Fibroblast of skin of scalp (primary cell): ENCODE measurements at regions not wholly inside any gene's neighbourhood (a gene's known extent, or its start where the extent isn't known, plus 50 kb on each side); places are given as distances from the start of the nearest gene placed in this dataset.
A peak's percentile ranks its signal among the peaks of the same experiment; 100 is the strongest.
"Not testable (repeated sequence)": the region's sequence is repeated elsewhere in the genome, so short reads cannot be mapped to it uniquely, and the experiment has no call there.

Source experiments
- DNase-seq: peaks from one replicate; pipeline ENCODE4 v3.0.0-alpha.2; 2013

DNA sequence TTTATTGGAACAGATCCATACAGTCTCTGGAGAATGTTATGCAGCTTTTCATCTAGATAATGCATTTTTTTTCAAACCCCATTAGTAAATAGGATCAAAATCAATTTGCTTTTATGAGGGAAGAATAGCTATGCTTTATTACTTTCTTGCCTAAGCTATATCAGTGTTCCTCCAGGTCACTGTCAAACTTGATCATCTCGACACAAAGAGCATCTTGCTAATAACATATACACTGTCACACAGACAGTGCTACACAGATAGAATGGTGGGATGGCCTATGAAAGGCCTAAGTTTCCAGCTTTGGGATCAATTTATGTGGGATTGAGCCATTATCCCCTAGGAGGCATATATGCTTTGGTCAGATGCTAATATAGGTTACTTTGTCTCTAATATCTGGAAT lies 862.9 kb upstream of the SPRY2 start:
- no peak for DNase-seq

DNA sequence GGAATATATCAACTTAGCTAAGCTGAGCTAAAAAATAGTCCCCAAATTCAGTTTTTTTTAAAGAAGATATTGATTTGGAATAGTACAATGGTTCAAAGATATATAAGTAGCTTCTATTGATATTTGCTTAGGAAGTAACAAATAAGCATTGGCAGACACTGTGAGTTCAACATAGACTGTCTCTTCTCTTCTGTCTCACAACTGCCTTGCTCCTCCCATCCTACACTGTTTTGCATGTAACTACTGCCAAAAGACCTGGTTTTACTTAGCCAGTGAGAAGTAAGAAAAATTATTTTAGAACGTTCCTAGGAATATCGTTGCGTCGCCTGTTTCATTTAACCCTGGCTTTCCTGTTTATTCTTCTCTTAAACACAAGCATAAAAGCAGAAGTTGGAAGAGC lies 859.0 kb upstream of the SPRY2 start:
- no peak for DNase-seq

DNA sequence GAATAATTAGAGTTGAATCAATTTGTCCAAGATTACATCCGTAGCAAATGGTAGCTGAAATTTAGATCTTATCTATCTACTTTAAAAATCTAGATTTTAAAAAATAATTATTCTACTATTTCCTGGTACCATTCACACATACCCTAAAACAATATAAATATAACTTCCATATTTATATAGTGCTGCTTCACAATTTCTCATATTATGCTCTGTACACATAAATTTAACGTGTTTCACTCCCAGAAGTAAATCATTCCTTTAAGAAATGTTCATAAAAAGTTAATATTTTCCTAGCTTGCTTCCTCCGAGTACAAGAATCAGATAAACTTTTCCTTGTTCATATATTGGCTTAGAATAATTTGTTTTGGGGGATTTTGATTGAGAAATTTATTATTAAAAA lies 857.0 kb upstream of the SPRY2 start:
- no peak for DNase-seq

DNA sequence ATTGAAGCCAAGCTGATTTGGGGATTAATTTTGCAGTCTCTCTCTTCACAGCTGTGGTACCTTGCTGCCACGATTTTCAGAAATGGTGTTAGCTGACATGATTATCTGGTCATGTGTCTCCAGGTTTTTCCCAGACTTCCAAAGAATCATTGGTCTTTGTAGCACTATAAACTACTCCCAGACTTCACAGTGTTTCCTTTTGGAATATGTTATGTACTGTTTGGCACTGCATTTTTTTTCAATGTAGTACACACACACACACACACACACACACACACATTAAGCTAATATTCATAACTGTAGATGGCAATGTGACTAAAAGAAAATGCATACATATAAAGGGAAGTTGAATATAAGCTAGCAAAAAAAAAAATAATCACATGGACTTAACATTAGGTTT lies 856.6 kb upstream of the SPRY2 start:
- no peak for DNase-seq

DNA sequence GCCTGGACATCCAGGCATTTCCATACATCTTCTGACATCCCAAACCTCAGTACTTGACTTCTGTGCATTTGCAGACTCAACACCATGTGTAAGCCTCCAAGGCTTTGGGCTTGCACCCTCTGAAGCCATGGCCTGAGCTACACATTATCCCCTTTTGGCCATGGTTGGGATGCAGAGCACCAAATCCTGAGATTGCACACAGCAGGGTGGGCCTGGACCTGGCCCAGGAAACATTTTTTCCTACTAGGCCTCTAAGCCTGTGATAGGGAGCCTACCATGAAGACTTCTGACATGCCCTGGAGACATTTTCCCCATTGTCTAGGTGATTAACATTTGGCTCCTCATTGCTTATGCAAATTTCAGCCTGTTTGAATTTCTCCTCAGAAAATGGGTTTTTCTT lies 853.4 kb upstream of the SPRY2 start:
- no peak for DNase-seq

DNA sequence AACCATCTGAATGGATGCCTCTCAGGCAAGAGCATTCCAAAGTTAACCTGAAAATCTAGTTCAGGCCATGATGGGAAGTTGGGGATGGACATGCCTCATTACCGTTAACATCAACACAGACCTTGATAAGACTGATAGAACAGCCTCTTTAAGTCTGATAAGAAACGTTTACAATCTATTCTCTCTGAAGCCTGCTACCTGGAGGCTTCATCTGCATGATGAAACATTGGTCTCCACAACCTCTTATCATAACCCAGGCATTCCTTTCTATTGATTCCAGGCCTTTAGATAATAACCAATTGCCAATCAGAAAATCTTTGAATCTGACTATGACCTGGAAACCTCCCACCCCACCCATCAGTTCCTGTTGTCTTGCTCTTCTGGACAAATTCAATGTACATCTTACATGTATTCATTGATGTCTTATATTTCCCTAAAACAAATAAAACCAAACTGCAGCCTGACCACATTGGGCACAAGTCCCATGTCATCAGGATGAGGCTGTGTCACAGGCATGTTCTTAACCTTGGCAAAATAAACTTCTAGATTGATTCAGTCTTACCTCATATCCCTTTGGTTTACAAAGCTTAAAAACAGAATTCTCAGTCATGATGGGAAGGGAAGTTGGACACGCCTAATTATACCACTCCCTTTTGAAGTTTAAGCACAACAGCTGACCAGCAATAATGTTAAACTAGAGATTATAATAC lies 843.8 kb upstream of the SPRY2 start:
- peak; percentile 12 for DNase-seq

DNA sequence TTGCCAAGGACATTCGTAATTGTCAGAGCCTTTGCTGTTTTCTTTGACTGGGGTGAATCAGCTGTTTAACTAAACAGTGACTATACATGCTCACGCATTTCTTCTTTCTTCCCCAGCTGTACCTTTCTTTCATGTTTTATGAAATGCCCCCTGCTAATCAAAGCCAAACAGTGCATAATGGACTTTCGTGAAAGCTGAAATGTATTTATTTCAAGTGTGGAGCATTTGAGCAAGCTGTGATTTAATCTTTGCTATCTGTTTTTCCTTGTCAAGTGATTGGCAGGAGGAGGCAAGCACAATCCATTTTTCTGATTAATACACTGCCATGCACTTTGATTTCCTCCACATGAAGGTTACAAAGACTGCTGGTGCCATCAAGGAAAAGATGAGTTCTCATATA lies 831.7 kb upstream of the SPRY2 start:
- DNase-seq: no peak

DNA sequence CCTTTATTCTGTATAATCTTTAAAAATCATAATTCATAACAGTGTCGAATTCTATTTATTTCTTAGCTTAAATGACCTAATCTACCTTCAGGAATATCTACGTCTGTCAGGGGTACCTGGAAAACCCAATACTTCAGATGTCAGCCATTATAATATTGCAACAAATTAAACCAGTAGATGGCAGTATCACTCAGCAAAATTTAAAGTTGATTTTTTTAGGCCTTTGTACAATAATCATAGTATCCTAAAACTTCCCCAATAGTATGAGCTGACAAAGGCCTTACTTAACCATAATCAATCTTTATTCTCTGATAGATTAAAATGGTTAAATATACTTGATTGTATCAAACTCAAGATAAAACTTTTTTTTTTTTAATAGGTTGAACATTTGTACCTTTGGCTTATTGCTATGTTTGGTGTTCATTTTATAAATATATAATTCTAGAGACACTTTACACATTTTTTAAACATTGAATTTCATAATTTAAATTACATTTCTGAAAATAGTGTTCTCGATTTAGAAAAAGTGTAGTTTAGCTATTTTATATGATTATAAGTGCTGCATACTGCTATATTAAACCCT lies 830.2 kb upstream of the SPRY2 start:
- peak; percentile 15 for DNase-seq

DNA sequence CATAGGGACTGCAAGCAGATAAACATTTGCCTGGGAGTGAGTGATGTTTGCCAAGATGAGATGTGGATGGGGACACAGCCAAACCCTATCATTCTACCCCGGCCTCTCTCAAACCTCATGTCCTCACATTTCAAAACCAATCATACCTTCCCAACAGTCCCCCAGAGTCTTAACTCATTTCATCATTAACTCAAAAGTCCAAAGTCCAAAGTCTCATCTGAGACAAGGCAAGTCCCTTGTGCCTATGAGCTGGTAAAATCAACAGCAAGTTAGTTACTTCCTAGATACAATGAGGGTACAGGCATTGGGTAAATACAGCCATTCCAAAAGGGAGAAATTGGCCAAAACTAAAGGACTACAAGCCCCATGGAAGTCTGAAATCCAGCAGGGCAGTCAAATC lies 822.9 kb upstream of the SPRY2 start:
- not testable (repeated sequence) for DNase-seq

DNA sequence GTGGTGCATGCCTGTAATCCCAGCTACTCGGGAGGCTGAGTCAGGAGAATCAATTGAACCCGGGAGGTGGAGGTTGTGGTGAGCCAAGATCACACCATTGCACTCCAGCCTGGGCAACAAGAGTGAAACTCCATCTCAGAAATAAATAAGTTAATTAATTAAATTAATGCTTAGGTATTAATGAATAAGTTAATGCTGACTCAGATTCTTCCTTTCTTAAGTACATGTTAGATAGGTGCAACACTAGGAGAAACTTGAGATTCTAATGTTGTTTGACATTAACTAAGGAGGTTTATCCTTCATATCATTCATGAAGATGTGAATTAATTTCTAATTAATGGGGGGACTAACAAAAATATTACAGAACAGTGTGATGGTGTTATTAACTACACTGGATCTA lies 812.6 kb upstream of the SPRY2 start:
- no peak for DNase-seq

DNA sequence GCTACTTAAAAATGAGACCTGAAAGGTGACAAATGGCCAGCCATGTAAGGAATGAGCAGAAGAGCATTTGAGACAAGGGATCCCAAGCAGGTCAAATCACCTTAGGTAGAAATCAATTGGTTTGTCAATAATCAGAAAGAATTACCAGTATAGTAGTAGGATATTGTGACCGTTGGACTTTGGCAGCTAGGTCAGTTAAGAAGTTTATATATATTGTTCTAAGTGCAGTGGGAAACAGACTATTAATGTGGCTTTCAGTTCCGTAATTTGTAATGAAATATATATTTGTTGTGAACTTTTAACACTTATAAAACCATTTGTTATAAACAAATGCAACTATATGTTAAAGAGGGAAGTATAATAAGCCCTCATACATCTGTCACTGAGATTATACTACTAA lies 807.9 kb upstream of the SPRY2 start:
- DNase-seq: no peak

DNA sequence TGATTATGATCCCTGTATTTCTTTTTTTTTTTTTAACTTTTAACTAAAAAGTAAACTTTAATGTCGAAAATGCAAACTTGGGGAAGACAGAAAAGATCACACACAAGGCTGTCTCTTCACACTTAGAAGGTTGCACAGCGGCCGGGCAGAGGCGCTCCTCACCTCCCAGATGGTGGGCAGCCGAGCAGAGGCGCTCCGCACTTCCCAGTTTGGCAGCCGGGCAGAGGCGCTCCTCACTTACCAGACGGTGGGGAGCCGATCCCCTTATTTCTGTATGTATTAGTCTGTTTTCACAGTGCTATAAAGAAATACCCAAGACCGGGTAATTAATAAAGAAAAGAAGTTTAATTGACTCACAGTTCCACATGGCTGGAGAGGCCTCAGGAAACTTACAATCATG lies 805.6 kb upstream of the SPRY2 start:
- not testable (repeated sequence) for DNase-seq

DNA sequence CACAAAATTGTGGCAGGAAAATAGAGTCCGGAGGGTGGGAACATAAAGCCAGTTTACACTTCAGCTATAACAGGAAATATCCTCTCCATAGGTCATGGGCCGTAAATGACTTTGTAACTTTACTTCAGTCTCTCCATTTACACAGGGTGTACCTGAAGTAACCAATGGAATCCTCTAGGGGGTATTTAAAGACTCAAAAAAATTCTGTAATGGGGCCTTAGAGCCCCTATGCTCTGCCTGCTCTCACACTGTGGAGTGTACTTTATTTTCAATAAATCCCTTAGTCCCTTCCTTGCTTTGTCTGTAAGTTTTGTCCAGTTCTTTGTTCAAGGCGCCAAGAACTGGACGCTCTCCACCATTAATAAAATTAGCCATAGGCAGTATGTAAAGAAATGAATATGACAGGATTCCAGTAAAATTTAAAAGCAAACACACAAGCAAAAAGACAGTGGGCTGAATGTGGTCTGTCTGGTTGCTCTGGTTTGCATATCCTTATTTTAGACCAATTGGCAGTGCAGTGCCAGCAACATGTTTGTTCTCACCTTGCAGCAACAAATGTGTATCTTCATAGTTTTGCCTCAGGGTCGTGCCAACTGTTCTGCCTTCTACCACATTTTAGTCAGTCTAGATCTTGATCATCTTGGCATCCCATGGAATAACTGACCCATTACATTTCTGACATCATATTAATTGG lies 801.5 kb upstream of the SPRY2 start:
- DNase-seq: no peak

DNA sequence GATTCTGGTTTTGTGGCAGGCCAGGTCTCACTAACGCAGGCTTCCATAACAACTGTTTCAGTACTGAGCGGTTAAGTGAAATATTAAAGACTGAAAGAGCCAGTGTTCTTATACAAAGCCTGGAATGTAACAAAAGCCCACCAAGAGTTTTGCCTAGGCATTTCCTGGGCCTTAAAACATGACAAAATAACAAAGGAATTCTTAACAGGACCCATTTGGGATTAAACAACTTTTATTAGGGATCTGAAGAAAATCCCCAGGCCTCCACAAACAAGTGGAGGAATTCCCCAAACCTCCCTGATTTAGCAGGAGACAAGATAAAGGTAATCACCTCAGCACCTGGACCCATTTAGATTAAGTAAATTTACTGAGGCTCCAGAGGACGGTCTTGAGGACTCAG lies 799.7 kb upstream of the SPRY2 start:
- no peak for DNase-seq

DNA sequence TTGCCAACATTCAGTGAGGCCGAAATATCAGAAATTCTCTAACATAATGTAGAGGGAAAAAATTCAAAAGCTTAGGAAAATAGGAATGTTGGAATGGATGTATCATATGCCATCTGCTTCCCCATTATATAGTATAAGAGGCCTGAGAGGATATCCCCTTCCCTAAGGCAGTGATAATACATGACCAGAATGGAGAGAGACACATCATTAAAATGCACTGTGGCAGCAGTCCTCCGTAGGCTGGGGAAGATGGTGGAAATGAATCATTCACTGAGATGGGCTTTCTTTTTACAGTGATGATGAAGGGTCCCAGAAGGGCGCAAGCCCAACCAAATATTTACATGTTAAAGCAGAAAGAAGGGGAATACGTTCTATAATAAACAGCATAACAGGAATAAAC lies 799.1 kb upstream of the SPRY2 start:
- no peak for DNase-seq

DNA sequence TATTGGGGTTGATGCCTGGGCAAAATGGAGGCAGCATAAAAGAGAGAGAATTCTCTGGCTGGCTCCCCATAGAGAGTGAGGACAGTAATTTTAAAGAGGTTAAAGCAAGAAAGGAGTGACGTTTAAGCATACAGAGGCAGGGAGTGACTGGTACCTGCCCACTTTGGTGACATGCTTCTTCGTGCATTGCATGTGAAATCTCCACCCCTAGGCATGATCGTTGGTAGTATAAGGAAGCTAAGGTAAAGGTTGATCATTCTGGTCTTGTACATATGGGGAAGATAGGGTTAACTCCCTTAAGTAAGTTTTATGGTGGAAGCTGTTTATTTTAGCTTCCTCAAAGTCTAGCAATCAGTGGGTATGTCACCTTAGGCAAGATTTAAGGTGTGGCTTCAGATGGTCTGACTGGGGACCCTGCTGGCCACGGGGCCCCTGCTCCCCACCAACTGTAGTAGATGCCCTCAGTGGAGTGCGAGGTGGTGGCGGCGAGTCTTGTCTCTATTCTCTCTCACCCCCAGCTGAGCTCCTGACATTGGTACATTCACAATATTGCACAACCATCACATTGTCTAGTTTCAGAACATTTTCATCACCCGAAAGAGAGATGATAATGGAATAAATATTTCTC lies 797.5 kb upstream of the SPRY2 start:
- no peak for DNase-seq

DNA sequence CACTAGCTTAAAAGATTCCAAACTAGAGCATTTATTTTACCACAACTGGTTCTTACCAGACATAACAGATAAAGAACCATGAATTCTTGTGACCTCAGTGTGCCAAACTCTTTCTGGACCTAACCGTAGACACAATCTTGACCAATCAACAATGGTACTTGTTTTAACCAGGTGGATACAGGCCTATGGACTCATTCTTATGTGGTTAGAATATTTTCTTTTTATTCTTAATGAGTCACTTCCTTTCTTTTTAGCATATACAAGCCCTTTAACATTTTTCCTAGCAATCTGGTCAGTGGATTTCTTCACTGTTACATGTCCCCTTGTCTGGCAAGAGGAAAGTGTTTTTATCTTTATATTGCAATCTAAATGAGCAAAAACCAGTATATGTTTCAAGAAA lies 792.1 kb upstream of the SPRY2 start:
- DNase-seq: no peak

DNA sequence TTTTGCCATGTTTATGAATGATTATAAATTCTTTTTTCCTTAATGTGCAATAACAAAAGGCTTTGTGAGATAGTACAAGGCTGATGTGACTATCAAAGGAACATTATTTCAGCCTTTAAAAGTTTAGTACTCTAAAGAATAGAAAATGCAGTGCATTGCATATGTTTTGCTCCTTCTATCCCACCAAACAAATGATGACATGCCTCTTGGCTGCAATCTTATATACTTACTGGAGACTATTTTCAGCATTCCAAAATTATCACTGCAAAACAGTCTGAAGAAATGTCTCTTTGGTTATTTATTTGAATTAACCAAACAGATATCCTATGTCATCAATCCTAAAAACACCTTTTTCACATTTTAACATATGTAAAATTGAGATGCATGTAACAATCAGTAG lies 776.5 kb upstream of the SPRY2 start:
- no peak for DNase-seq

DNA sequence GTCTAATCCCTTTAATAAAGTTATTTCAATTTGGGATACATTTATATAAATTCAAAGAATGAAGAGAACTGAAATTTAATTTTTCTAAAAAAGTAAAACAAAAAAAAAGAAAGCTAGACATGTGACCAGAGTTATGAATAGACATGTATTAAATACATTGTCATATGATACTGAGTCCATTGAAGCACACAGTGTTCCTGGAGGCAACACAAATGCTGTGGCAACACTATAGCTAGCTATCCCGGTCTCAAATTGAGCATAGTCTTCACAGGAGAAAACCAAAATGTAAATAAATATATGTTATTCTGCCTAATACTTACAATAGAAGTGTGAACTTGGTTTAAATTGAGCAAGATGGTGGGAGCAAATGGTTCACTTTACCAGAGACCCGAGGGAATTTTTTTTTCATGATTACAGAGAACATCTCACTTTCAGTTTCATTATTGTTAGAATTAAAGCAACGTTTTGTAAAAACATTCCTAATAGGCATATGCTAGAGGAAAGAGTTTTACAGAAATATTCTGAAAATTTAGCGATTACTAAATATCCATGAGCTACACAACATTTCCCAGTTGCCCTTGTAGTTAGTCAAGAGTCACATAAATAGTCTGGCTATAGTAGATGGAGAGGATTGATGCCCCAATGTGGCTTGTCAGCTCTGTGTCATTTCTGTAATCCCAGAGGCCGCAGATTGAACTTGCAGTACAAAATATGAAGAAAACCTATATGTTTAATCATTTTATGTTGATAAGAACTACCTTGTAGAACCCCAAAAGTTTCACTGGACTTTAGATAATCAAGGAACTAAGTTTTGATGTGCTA lies 775.7 kb upstream of the SPRY2 start:
- DNase-seq: no peak

DNA sequence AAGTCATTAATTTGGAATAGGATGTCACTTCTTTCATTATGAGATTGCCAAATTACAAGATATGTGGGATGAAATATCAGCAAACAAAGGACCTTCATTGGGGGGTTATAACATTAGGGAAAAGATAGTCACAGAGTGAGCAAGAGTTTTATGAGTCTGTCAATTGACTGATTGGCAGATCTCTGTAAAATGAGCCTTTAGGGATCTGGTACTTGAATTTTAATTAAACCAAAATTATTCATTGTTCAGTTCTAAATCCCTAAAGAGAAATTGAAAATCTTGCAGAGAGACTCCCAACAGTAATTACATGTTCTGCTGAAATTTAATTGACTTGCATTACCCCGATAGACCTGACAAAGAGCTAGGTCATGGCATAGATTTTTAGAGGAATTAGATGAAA lies 768.1 kb upstream of the SPRY2 start:
- DNase-seq: no peak

DNA sequence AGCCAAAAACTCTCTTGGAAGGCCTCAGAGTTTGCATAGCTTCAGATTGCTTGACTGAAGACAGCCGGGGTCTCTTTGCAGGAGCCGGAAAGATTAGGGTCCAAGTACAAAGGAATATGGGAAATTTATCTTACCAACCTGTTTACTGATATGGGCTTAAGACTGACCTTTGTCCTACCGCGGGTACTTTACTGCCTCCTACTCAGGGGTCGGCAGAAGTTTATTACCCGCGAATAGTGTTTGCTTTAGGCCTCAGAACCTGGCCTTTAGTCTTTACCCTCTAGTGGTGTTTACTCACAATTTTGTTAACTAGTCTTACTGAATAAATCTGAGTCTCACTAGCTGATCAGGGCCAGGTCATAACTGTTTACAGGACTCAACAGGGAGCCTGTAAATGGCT lies 765.4 kb upstream of the SPRY2 start:
- no peak for DNase-seq

DNA sequence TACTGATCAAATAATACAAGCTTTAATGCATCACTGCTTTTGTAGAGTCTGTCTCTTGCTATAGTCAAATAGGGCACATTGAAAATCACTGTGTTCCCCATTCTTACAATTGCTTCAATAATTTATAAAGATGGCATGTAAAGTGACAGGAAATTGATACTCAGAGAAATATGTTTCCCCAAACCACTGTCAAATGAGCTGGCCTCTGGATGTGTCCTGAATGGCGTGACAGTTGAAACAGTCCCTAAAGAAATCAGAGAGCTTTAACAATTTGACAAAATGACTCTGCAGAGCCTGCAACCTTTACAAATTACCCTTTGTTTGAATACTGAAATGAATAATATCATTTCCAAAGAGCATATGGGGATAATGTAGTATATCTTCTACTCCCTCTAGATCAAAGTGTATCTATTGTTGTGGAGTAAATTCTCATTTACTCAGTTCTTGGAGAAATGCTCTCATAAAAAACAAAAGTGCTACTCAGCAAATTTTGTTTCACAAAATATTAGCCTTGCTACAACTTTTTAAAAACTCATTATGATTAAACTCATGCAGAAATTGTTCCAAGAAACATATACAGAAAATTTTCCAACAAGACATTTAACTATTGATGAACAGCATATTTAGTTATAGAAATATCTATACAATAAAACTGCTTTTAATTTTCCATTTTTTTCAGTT lies 763.2 kb upstream of the SPRY2 start:
- no peak for DNase-seq
